HG03159 (cell line): ENCODE measurements at regions not wholly inside any gene's neighbourhood (a gene's known extent, or its start where the extent isn't known, plus 50 kb on each side); places are given as distances from the start of the nearest gene placed in this dataset.

Experiments used
- ATAC-seq: cut with Tn5 transposase; IDR thresholded peaks from one replicate; pipeline ENCODE4 v1.9.1; 2021; ENCODE audit warnings: mild to moderate bottlenecking, moderate library complexity; ENCODE audit not compliant: unreplicated experiment

DNA sequence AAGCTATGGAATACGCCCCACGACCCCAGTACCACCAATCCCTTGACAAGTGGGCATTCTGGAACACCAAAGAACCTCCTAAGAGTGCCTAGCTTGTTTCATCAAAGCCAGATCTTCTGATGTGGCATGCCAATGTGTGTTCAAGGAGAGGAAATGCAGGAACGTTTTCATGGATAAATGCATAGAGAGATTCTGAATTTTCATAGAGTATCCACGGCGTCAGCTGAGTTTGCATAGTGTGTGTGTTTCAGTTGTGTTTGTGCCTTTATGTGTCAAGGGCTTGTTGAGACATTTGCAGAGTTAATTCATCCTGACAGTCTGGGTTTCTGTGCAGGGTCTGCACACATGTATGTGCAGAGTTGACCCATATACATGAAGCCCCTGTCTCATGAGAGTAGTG lies 172.7 kb upstream of the LRFN2 start:
- ATAC-seq, result no peak

DNA sequence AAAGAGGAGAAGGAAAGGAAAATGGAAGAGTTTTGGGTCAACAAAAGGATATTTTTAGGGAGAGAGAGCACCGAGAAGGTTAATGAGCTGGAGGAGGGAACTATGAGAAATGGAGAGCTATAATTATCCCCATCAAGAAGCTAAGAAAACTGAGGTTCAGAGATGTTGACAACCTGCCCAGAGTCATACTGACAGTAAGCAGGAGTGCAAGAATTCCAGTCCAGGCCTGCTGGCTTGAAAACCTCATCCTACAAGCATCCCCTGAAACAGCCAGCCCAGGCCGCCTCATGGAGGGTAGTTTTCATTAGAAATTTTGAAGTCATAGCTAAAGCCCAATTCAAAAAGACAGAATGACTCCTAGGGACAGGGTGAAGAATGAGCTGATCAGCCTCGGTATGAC lies 172.1 kb upstream of the LRFN2 start:
- ATAC-seq, result no peak

DNA sequence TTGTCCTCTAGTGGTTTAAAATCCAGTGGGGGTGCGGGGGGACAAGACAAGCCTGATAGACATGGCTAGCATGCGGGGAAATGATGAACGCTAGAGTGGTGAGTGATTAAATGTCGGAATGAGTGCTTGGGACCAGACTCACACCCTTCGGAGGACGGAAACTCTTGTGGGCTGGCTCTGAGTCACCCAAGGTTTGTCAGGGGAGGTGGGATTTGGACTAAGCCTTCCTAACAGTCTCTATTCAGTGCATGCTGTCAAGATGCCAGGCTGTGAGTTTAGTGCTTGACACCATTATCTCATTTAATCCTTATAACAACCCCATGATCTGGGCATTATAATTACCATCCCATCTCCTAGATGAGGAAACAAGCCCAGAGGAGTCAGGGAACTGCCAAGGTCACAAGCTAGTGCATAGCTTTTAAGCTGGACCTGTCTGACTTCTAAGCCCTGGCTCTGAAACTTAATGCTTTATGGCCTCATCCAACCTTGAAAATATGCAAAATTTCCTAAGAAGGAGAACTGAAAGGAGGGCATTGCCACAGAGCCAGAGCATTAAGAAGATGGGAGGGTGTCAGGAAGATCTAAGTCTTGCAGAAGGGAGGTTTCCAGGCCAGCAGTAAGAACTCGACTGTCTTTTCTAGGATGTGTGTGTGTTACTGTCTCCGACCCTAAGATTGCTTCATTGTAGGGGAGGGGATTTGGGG lies 168.7 kb upstream of the LRFN2 start:
- ATAC-seq, result no peak

DNA sequence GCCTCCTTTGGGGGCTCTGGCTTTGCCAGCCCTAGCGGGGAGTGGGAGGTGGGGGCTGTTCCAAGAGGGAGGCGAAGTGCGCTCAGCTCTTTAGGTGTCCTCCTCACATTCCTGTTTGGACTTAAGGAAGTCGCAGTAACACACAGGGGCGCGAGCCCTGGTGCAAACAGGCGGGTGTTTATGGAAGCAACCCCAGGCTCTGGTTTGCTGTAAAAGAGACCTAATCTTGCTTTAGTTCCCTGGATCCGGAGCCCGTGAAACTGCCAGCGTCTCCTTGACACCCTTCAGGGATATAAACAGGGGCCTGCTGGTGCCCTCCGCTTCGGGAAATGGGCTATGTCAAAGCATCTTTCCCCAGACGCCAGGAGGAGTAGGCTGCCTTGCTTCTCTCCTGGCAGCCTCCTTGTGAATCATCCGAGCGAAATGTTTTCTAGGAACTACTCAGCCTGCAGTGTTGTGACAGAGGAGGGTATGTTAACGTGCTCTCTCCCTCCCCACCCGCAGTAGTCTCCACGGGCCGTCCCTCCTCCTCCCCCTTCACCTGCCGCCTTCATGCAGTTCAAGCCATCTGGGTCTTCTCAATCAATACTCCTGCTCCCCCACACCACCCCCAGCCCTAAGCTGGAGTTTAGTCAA lies 168.0 kb upstream of the LRFN2 start:
- ATAC-seq, result no peak

DNA sequence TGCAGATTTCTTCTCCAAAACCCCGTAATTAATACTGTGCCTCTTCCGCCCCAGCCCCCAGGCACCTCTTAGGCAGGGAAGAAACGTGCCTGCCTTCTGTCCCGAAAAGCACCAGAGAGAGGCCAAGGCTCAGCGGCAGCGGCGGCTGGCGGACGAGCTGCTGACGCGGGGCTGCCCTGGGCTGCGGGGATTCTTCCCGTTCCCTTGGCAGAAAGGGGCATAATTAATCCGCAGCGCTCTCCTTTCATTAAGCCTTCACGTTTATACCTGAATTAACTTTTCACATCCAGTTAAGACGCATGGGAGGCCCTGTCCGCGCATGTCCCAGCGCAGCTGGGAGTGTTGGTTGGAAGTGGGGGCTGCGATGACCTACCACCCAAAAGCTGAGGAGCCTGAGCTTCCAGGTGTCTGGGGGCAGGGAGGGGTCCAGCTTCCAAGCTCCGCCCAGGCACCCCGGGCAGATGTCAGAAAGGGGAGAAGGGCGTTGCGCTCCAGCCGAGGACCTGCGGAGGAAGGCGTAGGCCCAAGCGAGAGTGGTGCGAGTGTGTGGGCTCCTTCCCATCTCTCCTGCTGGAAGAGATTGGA lies 167.4 kb upstream of the LRFN2 start:
- no peak for ATAC-seq

DNA sequence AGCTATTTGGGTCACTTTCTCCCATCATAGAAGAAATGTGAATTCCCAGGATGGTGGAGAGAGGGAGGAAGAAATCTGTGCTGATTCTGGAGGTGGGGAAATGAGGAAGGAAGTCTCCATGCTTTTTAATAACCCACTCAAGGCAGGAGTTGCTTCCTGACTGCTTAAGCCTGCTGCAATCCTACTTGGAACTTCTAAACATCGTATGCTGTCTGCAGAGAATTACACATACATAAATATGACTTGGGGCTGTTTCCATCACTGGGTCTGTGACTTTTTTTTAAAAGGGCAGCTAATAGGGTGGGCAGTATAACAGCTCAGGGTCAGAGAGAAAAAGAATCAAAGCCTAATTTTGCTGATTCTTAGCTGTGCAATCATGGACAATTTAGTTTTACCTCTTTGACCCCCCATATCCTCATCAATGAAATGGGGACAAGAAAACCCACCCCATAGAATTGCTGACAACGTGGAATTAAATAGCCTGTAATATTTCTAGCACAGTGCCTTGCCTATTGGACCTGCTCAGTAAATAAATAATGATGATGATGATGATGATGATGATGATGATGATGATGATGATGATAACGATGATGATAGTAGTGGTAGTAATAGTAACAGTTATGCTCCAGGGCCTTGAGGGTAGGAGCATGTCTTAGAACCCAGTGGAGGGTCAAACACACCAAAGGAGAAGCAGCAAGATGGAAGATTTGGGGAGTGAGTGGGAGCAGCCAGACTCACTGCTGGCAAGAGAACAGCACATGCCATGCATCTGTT lies 166.7 kb upstream of the LRFN2 start:
- ATAC-seq, result no peak

DNA sequence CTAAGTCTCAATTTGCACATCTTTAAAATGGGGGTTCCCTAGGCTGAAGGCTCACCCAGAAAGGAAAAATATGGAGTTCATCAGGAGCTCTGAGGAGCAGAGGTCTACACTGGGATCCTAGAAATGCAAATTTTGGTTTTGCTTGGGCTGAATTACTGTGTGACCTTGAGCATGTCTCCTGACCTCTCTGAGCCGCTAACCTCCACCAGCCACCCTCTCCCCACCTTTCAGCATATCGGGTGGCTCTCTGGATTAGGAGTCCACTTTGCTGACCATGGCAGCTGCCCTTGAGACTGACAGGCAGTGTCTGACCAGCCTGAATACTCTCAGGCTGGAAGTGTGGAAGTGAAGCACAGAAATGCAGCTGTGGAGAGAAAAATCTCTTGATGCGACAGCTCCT lies 165.9 kb upstream of the LRFN2 start:
- ATAC-seq, result no peak

DNA sequence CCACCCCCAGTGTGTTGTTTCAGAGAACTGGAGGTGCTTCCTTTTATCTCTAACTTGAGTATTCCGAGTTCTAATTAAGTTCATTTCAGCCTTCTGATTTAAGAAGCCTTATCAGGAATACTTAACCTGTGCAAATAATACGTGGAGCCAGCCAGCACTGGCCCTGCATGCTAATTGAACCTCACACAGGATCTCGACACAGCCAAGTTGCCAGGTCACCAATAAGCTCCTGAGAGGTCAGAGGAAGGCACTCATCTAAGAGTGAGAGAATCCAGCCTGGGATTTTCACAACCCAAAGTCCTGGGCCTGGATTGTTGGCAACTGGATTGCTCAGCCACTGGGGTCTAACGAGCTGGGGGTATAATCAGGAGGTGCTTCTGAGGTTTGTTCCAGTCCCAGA lies 157.7 kb upstream of the LRFN2 start:
- ATAC-seq, result no peak

DNA sequence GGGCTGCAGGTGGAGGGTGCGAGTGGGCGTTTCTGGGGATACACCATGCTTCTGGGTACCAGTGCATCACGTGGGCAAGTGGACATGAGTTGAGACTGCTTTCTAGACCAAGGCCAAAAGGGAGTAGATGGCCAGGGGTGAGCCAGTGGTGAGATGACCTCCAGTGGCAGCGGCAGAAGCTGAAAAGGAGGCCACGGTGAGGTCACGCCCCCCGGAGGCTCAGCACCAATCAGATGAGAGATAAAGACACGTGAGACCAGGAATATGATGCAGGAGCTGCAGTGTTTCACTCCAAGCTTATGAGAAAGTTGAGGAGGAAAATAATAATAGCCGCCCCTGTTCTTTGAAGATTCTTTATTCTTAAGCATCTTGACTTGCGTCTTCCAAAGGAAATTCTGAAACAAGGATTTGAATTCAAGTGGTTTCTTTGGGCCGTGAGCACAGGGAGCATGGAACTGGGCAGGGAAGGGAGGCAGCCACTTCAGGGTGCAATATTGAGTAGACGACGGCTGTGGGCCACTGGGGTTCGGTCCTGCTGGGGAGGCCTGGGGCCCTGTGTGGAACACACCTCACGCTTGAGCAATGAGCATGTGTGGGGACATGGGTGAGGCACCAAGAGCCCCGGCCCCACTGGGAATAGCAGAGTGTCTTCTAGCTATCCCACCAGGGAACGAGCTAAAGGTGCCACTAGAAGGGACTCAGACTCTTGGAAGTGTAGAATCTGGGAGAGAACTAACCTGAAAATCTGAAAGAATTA lies 156.7 kb upstream of the LRFN2 start:
- ATAC-seq, result no peak

DNA sequence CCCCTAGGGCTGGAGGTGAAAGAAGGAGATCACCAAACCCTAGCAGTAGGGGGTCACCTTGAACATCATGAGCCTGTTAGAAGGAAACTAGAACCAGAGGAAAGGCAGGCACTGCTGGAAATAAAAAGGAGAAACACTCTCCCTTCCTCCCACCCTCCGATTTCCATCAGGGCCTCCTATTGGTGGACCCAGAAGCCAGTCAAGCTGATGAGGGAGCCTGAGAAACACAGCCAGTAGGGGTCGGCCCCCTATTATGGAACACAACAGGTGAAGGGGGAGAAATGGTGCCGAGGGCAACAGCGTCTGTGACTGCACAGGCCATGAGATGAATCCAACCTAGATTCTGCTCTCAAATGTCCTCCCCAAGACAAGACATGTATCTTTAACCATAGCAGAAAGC lies 156.1 kb upstream of the LRFN2 start:
- no peak for ATAC-seq

DNA sequence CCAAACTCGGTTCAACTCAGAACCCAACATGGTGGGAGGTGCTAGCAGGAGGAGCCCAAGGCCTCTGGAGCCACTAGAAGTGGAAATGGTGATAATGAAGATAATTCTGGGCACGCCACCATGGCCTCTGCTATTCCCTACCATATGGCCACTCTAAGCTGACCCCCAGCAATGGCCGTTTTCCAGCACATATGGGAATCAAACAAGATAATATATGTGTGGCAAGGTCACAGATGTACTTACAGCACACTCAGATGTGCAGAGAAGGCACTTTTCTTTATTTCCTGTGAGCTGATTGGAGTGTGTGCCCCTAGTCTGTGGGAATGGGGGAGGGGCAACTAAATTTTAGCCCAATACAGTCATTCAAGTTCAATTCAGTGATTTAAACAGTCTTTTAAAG lies 153.4 kb upstream of the LRFN2 start:
- ATAC-seq, result no peak

DNA sequence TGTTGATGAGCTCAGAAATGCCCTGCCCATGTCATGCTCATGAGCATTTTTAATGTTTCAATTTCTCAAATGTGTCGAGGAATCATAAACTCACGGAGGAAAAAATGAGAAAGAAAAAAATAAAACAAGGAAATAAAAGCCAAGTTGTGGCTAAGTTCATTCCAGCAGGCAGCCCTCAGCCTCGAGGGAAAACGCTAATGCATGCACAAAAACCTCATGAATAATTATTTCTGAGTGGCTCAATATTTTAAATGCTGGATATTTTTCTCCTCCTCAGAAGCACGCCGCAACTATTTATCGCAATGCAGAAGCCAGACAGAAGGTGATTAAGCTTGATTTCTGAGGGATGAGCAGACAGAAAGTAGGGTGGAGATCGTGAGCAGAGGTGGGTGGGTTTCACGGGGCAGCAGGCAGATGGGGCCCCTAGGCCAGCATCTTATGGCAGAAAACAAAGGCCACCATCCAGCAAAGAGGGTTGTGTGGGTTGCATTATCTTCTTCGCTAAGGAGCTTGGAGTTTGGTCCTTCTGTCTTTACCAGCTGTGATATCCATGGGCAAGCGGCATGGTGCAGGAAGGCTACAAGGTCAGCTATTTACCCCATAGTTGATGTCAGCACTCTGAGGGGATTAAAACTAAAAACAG lies 151.5 kb upstream of the LRFN2 start:
- ATAC-seq, result no peak

DNA sequence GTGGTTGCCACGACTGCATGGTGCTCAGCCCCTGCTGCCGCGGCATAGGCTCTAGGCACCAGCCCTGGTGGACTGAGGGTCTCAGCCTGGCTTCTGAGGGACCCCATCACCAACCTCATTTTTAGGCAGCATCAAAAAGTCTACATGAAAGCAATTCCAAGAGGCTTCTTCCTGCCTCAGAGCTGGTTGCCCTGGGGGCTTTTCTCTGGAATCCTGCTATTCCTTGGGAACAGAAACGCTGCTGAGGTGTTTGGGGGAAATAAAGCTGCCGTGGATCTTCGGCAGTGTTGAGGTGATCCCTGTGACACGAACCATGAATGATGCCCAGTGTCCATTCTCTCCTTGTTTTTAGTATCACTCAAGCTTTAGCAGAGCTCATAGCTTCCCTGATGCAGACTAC lies 148.4 kb upstream of the LRFN2 start:
- no peak for ATAC-seq

DNA sequence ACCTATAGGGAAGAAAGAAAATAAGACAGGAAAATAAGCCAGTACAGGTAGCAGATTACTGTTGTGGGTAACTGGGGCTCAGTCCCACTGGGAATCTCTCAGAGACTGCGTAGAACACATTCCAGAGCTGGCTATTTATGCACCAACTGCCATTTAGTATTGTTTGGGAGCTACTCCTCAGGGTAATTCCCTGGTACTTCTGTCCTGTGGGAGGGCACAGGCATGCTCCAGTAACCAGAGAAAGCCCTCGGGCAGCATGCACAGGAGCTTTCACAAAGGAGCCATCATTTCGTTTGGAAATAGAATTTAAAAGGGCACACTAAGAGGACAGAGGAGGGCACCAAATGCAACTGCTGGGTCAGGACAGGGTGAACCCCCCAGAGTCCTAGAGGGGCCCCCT lies 148.0 kb upstream of the LRFN2 start:
- ATAC-seq, result no peak

DNA sequence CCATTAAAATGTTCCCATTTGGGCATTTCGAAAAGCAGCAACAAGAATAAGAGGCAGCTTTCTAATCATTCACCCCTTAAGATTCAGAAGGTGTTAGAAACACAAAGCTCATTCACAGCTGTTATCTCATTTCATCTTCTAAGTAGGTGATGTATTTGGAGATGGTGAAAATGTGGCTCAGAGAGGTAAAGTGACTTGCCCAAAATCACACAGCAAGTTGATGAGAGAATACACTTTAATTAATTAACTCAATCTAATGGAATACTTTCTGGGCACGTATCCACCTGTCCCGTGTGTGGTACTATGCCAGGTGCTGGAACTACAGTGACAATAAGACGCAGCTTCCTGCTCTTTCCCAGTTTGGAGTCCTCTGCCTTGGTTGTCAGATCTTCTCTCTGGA lies 147.4 kb upstream of the LRFN2 start:
- ATAC-seq, result no peak

DNA sequence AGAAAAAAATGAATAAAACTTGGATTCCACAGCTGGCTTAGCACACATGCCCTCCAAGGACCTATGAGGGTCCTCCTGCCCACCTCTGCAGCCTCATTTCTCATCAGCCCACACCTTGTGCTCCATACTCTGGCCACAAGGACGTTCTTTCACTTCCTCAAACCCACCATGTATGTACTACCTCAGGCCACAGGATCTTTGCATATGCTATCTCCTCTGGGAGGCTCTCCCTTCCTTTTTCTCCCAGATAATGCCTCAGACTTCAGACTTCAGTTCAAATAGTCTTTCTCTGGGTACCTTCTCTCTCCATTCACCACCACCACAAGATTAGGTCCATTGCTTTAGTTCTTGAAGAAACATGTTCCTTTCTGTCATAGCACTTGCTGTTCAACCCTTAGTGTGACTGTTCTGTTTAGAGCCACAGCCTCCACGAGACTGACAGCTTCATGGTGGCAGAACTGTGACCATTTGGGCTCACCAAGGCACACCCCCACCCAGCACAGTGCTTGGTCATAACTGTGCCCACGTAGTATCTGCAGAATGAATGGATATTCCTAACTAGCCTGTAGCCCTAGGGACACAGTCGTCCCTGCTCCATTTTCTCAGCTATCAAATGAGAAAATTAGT lies 146.7 kb upstream of the LRFN2 start:
- ATAC-seq, result no peak

DNA sequence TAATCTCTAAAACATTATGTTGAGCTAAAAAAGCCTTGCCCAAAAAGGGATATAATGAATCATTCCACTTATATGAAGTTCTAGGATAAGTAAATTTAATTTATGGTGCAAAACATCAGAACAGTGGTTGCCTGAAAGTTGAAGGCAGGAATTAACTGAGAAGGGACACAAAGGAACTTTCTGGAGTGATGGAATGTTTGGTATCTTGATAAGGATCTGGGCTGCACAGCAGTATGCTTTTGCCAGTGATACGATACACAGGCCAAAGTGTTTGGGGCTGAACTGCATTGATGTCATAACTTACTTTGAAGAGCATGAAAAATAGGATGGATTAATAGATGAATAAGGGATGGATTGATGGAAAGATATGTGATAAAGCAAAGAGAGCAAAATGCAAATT lies 146.1 kb upstream of the LRFN2 start:
- no peak for ATAC-seq

DNA sequence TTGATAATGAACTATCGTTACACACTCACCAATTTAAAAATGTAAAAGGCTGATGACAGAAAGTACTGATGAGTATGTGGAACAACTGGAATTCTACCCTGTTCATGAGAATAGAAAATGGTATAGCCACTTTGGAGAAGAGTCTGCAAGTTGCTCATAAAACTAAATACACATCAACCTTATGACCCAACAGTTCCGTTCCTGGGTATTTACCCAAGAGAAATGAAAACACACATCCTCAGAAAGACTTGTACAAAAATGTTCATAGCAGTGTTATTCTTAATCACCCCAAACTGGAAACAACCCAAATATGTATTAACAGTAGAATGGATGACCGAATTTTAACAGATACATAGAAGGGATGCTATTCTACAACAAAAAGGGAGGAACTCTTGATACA lies 145.7 kb upstream of the LRFN2 start:
- no peak for ATAC-seq

DNA sequence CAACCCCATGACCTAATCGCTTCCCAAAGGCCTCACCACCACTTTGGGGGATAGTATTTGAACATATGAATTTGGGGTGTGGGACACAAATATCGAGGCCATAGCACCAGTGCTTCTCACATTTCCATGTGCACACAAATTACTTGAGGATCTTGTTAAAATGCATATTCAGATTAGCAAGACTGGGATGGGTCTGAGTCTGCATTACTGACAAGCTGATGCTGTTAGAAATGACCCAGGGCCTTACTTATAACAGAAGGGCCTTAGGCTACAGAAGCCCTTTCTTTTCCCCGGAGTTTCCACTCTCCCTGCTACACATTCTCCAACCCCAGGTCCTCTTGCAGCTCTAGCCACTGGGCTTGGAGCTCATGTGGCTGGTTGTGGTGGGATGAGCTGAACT lies 141.5 kb upstream of the LRFN2 start:
- ATAC-seq, result no peak

DNA sequence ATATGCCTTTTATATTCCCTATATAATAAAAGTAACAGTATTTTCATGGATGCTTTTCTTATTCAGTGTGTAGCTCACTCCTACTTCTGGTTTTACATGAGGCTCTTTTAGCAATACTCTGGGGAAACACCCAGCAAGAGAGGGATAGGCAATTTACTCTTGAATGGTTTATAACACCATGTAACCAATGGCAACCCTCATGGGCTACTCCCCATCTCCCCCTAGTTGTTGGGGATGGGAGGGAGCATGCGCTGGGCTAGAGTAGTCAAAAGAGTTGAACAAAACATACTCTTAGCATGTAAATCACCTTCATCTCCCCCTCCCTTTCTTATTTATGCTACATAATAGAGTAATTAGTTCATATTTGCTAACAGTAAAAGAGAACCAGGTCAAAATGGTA lies 140.1 kb upstream of the LRFN2 start:
- no peak for ATAC-seq
